Spleen (tissue), 7 donors: ENCODE measurements at regions not wholly inside any gene's neighbourhood (a gene's known extent, or its start where the extent isn't known, plus 50 kb on each side); places are given as distances from the start of the nearest gene placed in this dataset.

ENCODE experiments used
- CTCF ChIP-seq, 11 experiments: fragments of 200-600 bp in 7 of 11; fragments of 450-650 bp in 4 of 11; sonication (generic) in 4 of 11; IDR thresholded peaks in 8 of 11; conservative IDR thresholded peaks in 3 of 11; 1 replicate in 7 of 11; 2 replicates in 4 of 11; pipeline versions ENCODE4 v1.4.0 to v1.8.0; 2016 to 2021; ENCODE audit warnings: antibody characterized with exemption in 11 of 11, inconsistent platforms in 4 of 11, mild to moderate bottlenecking in 1 of 11
- POLR2A ChIP-seq, 3 donors: fragments of 450-650 bp; IDR thresholded peaks; one replicate each; pipeline ENCODE4 v1.5.1; 2017; ENCODE audit warnings: antibody characterized with exemption in 3 of 3, mild to moderate bottlenecking in 1 of 3
- POLR2AphosphoS5 ChIP-seq, 3 donors: sonication (generic); formaldehyde crosslinking; IDR thresholded peaks; one replicate each; pipeline ENCODE4 v1.5.1; 2017; ENCODE audit warnings: antibody characterized with exemption in 3 of 3
- donor health status: DM: no; HTN: no; CAD: no; lungs with moderate emphysema.
- donor health status: DM: no; HTN: no; CAD: no.
- donor health status: DM: no; HTN: no; CAD: no.

- TF ChIP-seq CTCF (IDR thresholded peaks at IDR 0.05 in 8 of 11, conservative IDR thresholded peaks at IDR 0.05 in 3 of 11) (no peak), POLR2A (IDR thresholded peaks at IDR 0.05) (no peak), POLR2AphosphoS5 (IDR thresholded peaks at IDR 0.05) (no peak)
These were observed 116.1 kb downstream of the TWIST2 start for GRCh38 chr2:238963971-238964328.
